ENCODE measurements at regions not wholly inside any gene's neighbourhood (a gene's known extent, or its start where the extent isn't known, plus 50 kb on each side); places are given as distances from the start of the nearest gene placed in this dataset.

DNA sequence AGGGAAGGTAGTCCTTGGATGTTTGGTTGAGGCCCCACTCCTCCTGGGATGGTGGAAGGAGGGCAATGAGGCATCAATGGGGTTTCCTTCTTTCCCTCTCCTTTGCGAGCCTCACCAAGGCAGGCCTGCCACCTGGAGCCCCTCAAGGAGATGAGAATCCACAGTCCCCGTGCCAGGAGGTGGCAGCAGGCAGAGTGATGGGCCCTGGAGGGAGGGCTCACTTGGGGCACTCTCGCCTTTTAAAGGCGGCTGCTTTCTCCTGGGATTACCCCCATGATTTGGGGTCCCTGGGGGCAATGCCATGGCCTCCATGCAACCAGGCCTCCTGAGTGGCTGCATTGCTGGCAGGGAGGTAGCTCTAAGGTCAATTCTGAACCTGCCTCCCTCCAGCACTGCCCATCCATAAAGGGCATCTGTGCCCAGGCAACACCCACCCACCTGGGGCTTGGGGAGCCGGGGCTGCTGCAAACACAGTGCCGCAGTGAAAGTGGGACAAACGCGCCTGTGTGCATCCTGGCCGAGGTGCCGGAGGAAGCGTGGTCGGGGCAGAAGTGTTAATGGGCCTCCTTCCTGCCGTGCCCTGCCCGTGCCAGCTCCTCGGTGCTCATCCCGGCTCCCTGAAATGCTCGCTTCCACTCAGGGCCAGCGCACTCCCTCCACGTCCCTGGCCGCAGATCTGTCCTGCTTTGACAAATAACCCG is 55.9 kb downstream of the ZFP36L2 start:
- TF ChIP-seq, protein P1, sequence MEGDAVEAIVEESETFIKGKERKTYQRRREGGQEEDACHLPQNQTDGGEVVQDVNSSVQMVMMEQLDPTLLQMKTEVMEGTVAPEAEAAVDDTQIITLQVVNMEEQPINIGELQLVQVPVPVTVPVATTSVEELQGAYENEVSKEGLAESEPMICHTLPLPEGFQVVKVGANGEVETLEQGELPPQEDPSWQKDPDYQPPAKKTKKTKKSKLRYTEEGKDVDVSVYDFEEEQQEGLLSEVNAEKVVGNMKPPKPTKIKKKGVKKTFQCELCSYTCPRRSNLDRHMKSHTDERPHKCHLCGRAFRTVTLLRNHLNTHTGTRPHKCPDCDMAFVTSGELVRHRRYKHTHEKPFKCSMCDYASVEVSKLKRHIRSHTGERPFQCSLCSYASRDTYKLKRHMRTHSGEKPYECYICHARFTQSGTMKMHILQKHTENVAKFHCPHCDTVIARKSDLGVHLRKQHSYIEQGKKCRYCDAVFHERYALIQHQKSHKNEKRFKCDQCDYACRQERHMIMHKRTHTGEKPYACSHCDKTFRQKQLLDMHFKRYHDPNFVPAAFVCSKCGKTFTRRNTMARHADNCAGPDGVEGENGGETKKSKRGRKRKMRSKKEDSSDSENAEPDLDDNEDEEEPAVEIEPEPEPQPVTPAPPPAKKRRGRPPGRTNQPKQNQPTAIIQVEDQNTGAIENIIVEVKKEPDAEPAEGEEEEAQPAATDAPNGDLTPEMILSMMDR (IDR thresholded peaks at IDR 0.05; ENCODE audit: poor library complexity), result no peak
- TF ChIP-seq EZH2 (IDR thresholded peaks at IDR 0.05; ENCODE audit: borderline replicate concordance) (no peak), EZH2phosphoT487 (IDR thresholded peaks at IDR 0.05; ENCODE audit: low read depth, severe bottlenecking, unreplicated experiment) (no peak)
